Sigmoid colon (tissue), 6 donors: ENCODE measurements at regions not wholly inside any gene's neighbourhood (a gene's known extent, or its start where the extent isn't known, plus 50 kb on each side); places are given as distances from the start of the nearest gene placed in this dataset.

Source experiments
- DNase-seq: peaks from one replicate; pipeline ENCODE4 v3.0.0-alpha.2; 2019
- H3K27ac ChIP-seq, 4 donors: fragments of 200-600 bp; sonication (generic); one replicate each; pipeline ENCODE4 v1.5.1; 2016 to 2019; ENCODE audit warnings: mild to moderate bottlenecking in 1 of 4
- H3K27me3 ChIP-seq, 3 donors: fragments of 200-600 bp; sonication (generic); one replicate each; pipeline ENCODE4 v1.5.1; 2019; ENCODE audit warnings: mild to moderate bottlenecking in 1 of 3
- H3K36me3 ChIP-seq, 4 donors: fragments of 200-600 bp; sonication (generic); one replicate each; pipeline ENCODE4 v1.5.1; 2016 to 2019
- H3K4me1 ChIP-seq, 4 donors: fragments of 200-600 bp; sonication (generic); one replicate each; pipeline ENCODE4 v1.5.1; 2017 to 2019
- H3K4me3 ChIP-seq, 4 donors: fragments of 200-600 bp; sonication (generic); one replicate each; pipeline ENCODE4 v1.5.1; 2017 to 2019; ENCODE audit warnings: mild to moderate bottlenecking in 2 of 4, moderate library complexity in 1 of 4
- H3K9me3 ChIP-seq, 4 donors: fragments of 200-600 bp in 3 of 4; sonication (generic) in 3 of 4; one replicate each; pipeline versions ENCODE4 v1.5.1 to v1.6.1; 2013 to 2019
- EP300 ChIP-seq, 4 donors: sonication (generic); formaldehyde crosslinking; IDR thresholded peaks; one replicate each; pipeline ENCODE4 v1.6.1; 2017; ENCODE audit warnings: antibody characterized with exemption in 4 of 4
- POLR2A ChIP-seq, 2 donors: fragments of 450-650 bp; IDR thresholded peaks; one replicate each; pipeline ENCODE4 v1.6.1; 2016; ENCODE audit warnings: antibody characterized with exemption in 2 of 2, mild to moderate bottlenecking in 2 of 2, moderate library complexity in 2 of 2
- POLR2AphosphoS5 ChIP-seq, 4 donors: sonication (generic); formaldehyde crosslinking; IDR thresholded peaks; one replicate each; pipeline ENCODE4 v1.6.1; 2017; ENCODE audit warnings: antibody characterized with exemption in 4 of 4
- WGBS, 2 donors: extraction: QIAGEN DNeasy Blood & Tissue Kit; methylation state at CpG; one replicate each; pipeline ENCODE4 v1.1.7; 2013; 5-methylcytosine and 5-hydroxymethylcytosine counted together
- intact Hi-C: fragments of 100-400 bp; cut with DNase I; formaldehyde crosslinking; loops from one replicate; pipeline ENCODE4 v1.15.1; 2023
- TF ChIP-seq, protein P1 (sequence below), 4 experiments: fragments of 450-650 bp in 3 of 4; fragments of 200-600 bp in 1 of 4; IDR thresholded peaks; one replicate each; pipeline ENCODE4 v1.5.1; 2016 to 2019; ENCODE audit warnings: antibody characterized with exemption in 4 of 4, mild to moderate bottlenecking in 3 of 4, moderate library complexity in 2 of 4
- donor health status: healthy with polysubstance abuse.
- donor health status: healthy.

DNA sequence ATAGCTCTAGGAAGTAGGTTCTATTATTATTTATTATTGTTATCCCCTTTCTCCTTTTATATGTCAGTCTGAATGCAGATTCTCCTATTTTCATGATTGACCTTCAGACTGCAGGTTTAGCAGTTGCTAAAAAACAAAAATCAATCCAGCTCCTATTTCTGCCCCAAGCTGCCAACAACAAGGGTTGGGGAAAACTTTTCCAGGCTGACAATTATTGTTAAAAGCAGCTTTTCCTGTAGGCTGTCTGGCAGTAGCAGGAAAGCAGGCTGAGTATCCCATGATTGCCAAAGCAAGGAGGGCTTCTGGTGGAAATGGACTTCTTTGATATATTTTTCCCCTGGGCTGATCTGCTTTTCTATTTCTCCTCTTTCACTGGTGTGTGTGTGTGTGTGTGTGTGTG, 78.0 kb upstream of the CTLA4 start:
- peaks cover 0 to 11% (median 3%) of the 10 kb centered on the region in 4 donors for H3K4me1 ChIP-seq
- no peak overlapping the region for H3K4me3 ChIP-seq
- H3K9me3 ChIP-seq: no peaks in the 10 kb centered on the region
- TF ChIP-seq EP300 (IDR thresholded peaks at IDR 0.05) (no peak), POLR2AphosphoS5 (IDR thresholded peaks at IDR 0.05) (no peak)
- no peaks in the 10 kb centered on the region for H3K36me3 ChIP-seq
- no peak overlapping the region for H3K27ac ChIP-seq
- no peaks in the 10 kb centered on the region for H3K27me3 ChIP-seq
- intact Hi-C loops: no loop called here
- DNase-seq: no peak

DNA sequence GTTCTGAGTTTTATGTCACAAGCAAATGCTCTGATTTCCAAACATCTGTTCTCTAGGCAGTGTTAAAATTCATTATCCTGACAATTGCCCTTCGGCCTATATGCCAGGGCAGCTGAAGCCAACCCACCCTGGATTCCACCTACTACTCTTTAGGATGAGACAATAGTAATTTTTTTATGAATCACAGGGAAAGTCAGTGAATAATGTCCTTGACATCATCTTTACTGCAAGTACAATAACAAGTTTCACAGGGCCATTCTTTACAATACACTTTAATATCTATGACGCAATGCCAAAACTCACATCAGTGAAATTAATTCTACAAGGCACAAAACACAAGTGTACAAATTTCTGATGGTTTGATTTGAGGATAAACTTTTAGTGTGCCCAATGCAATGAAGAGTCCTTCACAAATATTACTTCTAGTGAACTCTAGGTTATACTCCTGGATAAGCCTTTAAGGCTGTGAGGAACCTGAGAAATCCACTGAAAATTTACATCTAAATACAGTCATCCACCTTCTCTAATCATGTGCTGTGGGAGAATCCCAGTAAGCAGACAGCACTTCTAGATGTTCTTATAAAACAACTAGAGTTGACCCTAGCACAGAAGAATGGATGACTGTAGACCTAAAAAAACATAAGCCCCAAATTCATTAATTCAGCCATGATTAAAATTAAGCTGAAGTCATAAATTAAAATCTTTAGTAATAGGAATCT, 77.3 kb upstream of the CTLA4 start:
- 47 to 75% methylated on average over 2 of the region's 2 CpGs for WGBS, 2 donors
- H3K36me3 ChIP-seq: no peaks in the 10 kb centered on the region
- TF ChIP-seq, protein P1, sequence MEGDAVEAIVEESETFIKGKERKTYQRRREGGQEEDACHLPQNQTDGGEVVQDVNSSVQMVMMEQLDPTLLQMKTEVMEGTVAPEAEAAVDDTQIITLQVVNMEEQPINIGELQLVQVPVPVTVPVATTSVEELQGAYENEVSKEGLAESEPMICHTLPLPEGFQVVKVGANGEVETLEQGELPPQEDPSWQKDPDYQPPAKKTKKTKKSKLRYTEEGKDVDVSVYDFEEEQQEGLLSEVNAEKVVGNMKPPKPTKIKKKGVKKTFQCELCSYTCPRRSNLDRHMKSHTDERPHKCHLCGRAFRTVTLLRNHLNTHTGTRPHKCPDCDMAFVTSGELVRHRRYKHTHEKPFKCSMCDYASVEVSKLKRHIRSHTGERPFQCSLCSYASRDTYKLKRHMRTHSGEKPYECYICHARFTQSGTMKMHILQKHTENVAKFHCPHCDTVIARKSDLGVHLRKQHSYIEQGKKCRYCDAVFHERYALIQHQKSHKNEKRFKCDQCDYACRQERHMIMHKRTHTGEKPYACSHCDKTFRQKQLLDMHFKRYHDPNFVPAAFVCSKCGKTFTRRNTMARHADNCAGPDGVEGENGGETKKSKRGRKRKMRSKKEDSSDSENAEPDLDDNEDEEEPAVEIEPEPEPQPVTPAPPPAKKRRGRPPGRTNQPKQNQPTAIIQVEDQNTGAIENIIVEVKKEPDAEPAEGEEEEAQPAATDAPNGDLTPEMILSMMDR (IDR thresholded peaks at IDR 0.05): no peak
- TF ChIP-seq POLR2AphosphoS5 (IDR thresholded peaks at IDR 0.05): no peak
- no peaks in the 10 kb centered on the region for H3K9me3 ChIP-seq
- no peak overlapping the region for H3K27ac ChIP-seq
- DNase-seq: no peak
- intact Hi-C loops: no loop called here
- H3K4me3 ChIP-seq: no peak overlapping the region
- H3K27me3 ChIP-seq: no peaks in the 10 kb centered on the region
- H3K4me1 ChIP-seq: peaks cover 0 to 11% (median 3%) of the 10 kb centered on the region in 4 donors

DNA sequence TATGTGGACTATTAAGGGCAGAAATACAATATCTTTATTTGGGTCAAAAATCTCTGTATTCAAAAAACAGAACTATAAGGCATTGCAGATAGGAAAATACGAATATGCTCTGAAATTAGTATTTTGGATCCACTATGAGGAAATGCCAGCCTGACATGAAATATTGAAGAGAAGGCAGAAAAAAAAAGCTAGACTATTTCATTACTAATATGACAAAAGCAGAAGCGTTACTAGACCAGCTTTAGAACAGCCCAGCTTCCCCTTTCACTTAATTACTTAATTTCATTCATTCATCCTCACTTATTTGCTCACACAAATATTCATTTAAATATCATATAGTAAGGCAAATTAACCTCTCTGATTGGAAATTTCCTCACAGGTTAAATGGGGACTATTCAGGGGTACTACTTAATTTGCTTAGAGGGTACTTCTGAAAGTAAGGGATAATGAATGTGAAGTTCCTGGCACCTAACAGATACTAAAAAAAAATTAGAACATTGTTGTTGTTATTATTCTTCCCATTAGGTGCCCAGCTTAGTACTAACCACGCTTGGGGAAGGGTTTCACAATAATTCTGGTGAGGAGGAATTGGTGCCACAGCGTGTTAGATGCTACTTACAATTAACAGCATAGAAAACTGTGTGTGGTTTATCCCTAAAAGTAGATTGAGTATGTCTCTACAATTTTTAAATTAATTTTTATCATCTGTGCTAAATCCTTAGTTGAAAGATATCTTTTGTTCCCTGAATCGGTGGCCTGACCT, 71.1 kb upstream of the CTLA4 start:
- TF ChIP-seq POLR2A (IDR thresholded peaks at IDR 0.05): no peak
- no peak for TF ChIP-seq EP300 (IDR thresholded peaks at IDR 0.05)
- TF ChIP-seq POLR2AphosphoS5 (IDR thresholded peaks at IDR 0.05): no peak
- TF ChIP-seq, protein P1 (IDR thresholded peaks at IDR 0.05): no peak
- no peaks in the 10 kb centered on the region for H3K4me1 ChIP-seq
- no peak overlapping the region for H3K27ac ChIP-seq
- H3K9me3 ChIP-seq: no peaks in the 10 kb centered on the region
- no peaks in the 10 kb centered on the region for H3K36me3 ChIP-seq
- DNase-seq: no peak
- H3K4me3 ChIP-seq: no peak overlapping the region
- WGBS, 2 donors: 82 to 86% methylated on average over 5 of the region's 5 CpGs
- intact Hi-C loops: no loop called here
- H3K27me3 ChIP-seq: no peaks in the 10 kb centered on the region

DNA sequence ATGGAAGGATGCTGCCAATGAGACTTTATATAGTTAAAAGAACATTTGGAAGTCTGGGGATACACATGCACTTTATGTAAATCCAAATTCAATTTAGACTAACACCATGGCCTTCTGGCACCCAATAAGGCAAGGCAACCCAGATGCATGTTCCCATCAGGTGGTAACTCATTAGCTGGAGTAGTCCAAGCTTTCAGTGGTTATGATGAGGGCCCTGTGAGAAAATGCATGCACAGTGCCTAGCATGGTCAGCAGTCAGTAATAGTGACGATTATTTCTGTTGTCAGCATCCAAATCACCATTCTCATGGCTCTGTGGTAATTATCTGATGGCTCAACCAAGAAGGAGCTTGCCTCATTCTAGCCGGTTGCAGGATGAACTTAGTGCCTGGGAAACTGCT, 70.3 kb upstream of the CTLA4 start:
- DNase-seq: no peak
- H3K4me1 ChIP-seq: no peaks in the 10 kb centered on the region
- 91 to 94% methylated on average over 2 of the region's 2 CpGs for WGBS, 2 donors
- H3K36me3 ChIP-seq: no peaks in the 10 kb centered on the region
- intact Hi-C loops: no loop called here
- no peak overlapping the region for H3K4me3 ChIP-seq
- H3K9me3 ChIP-seq: no peaks in the 10 kb centered on the region
- H3K27me3 ChIP-seq: no peaks in the 10 kb centered on the region
- TF ChIP-seq POLR2A (IDR thresholded peaks at IDR 0.05) (no peak), POLR2AphosphoS5 (IDR thresholded peaks at IDR 0.05) (no peak), EP300 (IDR thresholded peaks at IDR 0.05) (no peak)
- TF ChIP-seq, protein P1 (IDR thresholded peaks at IDR 0.05): no peak
- H3K27ac ChIP-seq: no peak overlapping the region

DNA sequence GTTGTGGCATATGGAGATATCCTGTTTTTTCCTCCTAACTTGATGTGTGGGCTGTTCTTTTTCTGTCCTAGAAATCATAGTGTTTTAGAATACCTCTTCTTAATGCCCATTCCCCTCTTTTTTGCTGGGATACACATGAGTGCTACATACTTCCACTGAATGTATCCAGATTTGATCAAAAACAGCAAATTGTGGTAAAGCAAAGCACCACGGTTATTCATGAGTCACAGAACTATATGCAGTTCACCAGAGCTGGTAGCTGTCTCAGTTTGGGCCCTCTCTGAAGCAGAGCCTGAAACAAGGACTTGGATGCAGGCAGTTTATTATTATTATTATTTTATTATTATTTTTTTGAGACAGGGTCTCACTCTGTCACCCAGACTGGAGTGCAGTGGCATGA, 69.9 kb upstream of the CTLA4 start:
- no peak overlapping the region for H3K4me3 ChIP-seq
- intact Hi-C loops: no loop called here
- DNase-seq: no peak
- H3K27ac ChIP-seq: no peak overlapping the region
- H3K27me3 ChIP-seq: no peaks in the 10 kb centered on the region
- no peak for TF ChIP-seq POLR2AphosphoS5 (IDR thresholded peaks at IDR 0.05)
- no peak for TF ChIP-seq POLR2A (IDR thresholded peaks at IDR 0.05)
- TF ChIP-seq, protein P1 (IDR thresholded peaks at IDR 0.05): no peak
- TF ChIP-seq EP300 (IDR thresholded peaks at IDR 0.05): no peak
- H3K9me3 ChIP-seq: no peaks in the 10 kb centered on the region
- H3K4me1 ChIP-seq: no peaks in the 10 kb centered on the region
- no peaks in the 10 kb centered on the region for H3K36me3 ChIP-seq
- 84 to 90% methylated on average over 1 of the region's 1 CpG for WGBS, 2 donors
